ENCODE measurements at regions not wholly inside any gene's neighbourhood (a gene's known extent, or its start where the extent isn't known, plus 50 kb on each side); places are given as distances from the start of the nearest gene placed in this dataset.

DNA sequence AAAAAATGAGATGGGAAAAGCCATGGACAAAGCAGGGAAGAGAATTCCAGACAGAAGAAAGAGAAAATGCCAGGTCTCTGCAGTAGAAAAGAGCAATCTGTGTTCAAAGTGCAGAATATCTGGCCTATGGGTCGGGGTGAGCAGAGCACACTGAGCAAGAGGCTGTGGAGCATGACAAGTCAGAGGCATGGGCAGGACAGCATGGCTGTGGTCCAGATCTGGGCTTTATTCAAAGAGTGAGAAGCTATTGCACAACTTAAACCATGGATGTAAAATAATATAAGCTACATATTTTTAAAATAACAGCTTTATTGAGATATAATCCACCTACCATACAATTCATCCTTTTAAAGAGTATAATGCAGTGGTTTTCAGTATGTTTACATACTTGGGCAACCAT, 133.1 kb upstream of the SPDL1 start:
- Histone ChIP-seq H3K9me3 (replicated peaks; ENCODE audit: control insufficient read depth, insufficient read depth, low read depth, low read length) (no peaks in the 10 kb centered on the region), H3K4me2 (ENCODE audit: insufficient read depth, low read length) (no peak overlapping the region), H3K4me1 (replicated peaks in 1 of 2; ENCODE audit: control insufficient read depth in 2 of 2, insufficient read depth in 2 of 2, low read length in 2 of 2) (no peaks in the 10 kb centered on the region), H3K4me3 (no peak overlapping the region), H4K20me1 (replicated peaks; ENCODE audit: control insufficient read depth, insufficient read depth, low read length) (no peaks in the 10 kb centered on the region), H3K27ac (ENCODE audit: extremely low read depth, low read depth, low read length) (no peak overlapping the region), H3K36me3 (ENCODE audit: control insufficient read depth, insufficient read depth, low read length) (no peaks in the 10 kb centered on the region), H2AFZ (ENCODE audit: low read depth, low read length) (no peak overlapping the region), H3K9me1 (ENCODE audit: control insufficient read depth, insufficient read depth, low read length) (no peaks in the 10 kb centered on the region), H3K27me3 (ENCODE audit: control insufficient read depth in 2 of 2, insufficient read depth in 2 of 2, low read length in 2 of 2) (no peaks in the 10 kb centered on the region), H3K79me2 (ENCODE audit: control insufficient read depth, insufficient read depth, low read length) (no peaks in the 10 kb centered on the region), H3K9ac (ENCODE audit: insufficient read depth in 1 of 2, low read depth in 2 of 2, low read length in 2 of 2) (no peak overlapping the region)
- 0% methylated on average over 1 of the region's 1 CpG for WGBS (ENCODE audit: insufficient coverage, low coverage, missing lambda C conversion rate)
- in situ Hi-C loops (cut with MboI) (no loop called here), intact Hi-C loops (cut with micrococcal nuclease) (no loop called here)
- no peak for TF ChIP-seq MIER1 (IDR thresholded peaks at IDR 0.05; ENCODE audit: low read depth)
- TF ChIP-seq CEBPB (tag; IDR thresholded peaks at IDR 0.05) = peak; percentile 27; the same call in 1 of the 2 replicates
- BruUV-seq (replicated peaks) = no TSS peak
- CTCF ChIA-PET (ENCODE audit: low intra/inter-chr PET ratio) = no interaction called here
- no peak for DNase-seq (ENCODE audit: extremely low read depth in 1 of 4, low spot score in 3 of 4)
- POLR2A ChIA-PET = no interaction called here
- no peak for ATAC-seq
- no peak for FAIRE-seq

DNA sequence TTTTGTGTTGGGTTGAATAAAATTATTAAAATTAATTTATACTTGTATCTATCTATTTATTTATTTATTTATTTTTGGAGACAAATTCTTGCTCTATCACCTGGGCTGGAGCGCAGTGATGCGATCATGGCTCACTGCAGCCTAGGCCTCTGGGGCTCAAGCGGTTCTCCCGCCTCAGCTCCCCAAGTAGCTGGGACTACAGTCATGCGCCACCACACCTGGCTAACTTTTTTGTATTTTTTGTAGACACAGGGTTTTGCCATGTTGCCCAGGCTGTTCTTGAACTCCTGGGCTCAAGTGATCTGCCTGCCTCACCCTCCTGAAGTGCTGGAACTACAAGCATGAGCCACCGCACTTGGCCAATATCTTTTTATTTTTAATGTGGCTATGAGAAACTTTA, 134.7 kb upstream of the SPDL1 start:
- BruUV-seq (replicated peaks) = no TSS peak
- intact Hi-C loops (cut with micrococcal nuclease) = no loop called here
- no peak for FAIRE-seq

More for the DNA sequence above, 134.7 kb upstream of the SPDL1 start:
- no peaks in the 10 kb centered on the region for H3K27me3 ChIP-seq (ENCODE audit: control insufficient read depth in 2 of 2, insufficient read depth in 2 of 2, low read length in 2 of 2)
- no peak for ATAC-seq
- H3K36me3 ChIP-seq (ENCODE audit: control insufficient read depth, insufficient read depth, low read length) = no peaks in the 10 kb centered on the region
- ChIA-PET POLR2A (no interaction called here), CTCF (ENCODE audit: low intra/inter-chr PET ratio) (no interaction called here)
- no peak overlapping the region for H3K4me2 ChIP-seq (ENCODE audit: insufficient read depth, low read length)
- in situ Hi-C loops (cut with MboI) = no loop called here
- H3K27ac ChIP-seq (ENCODE audit: extremely low read depth, low read depth, low read length) = no peak overlapping the region
- 0% methylated on average over 6 of the region's 6 CpGs for WGBS (ENCODE audit: insufficient coverage, low coverage, missing lambda C conversion rate)
- H2AFZ ChIP-seq (ENCODE audit: low read depth, low read length) = no peak overlapping the region
- no peaks in the 10 kb centered on the region for H3K79me2 ChIP-seq (ENCODE audit: control insufficient read depth, insufficient read depth, low read length)
- no peak overlapping the region for H3K9ac ChIP-seq (ENCODE audit: insufficient read depth in 1 of 2, low read depth in 2 of 2, low read length in 2 of 2)
- H3K4me3 ChIP-seq = no peak overlapping the region
- H3K9me1 ChIP-seq (ENCODE audit: control insufficient read depth, insufficient read depth, low read length) = no peaks in the 10 kb centered on the region
- TF ChIP-seq, protein P1, sequence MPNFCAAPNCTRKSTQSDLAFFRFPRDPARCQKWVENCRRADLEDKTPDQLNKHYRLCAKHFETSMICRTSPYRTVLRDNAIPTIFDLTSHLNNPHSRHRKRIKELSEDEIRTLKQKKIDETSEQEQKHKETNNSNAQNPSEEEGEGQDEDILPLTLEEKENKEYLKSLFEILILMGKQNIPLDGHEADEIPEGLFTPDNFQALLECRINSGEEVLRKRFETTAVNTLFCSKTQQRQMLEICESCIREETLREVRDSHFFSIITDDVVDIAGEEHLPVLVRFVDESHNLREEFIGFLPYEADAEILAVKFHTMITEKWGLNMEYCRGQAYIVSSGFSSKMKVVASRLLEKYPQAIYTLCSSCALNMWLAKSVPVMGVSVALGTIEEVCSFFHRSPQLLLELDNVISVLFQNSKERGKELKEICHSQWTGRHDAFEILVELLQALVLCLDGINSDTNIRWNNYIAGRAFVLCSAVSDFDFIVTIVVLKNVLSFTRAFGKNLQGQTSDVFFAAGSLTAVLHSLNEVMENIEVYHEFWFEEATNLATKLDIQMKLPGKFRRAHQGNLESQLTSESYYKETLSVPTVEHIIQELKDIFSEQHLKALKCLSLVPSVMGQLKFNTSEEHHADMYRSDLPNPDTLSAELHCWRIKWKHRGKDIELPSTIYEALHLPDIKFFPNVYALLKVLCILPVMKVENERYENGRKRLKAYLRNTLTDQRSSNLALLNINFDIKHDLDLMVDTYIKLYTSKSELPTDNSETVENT (CRISPR knock-in tag; IDR thresholded peaks at IDR 0.05) = no peak
- TF ChIP-seq, protein P2, sequence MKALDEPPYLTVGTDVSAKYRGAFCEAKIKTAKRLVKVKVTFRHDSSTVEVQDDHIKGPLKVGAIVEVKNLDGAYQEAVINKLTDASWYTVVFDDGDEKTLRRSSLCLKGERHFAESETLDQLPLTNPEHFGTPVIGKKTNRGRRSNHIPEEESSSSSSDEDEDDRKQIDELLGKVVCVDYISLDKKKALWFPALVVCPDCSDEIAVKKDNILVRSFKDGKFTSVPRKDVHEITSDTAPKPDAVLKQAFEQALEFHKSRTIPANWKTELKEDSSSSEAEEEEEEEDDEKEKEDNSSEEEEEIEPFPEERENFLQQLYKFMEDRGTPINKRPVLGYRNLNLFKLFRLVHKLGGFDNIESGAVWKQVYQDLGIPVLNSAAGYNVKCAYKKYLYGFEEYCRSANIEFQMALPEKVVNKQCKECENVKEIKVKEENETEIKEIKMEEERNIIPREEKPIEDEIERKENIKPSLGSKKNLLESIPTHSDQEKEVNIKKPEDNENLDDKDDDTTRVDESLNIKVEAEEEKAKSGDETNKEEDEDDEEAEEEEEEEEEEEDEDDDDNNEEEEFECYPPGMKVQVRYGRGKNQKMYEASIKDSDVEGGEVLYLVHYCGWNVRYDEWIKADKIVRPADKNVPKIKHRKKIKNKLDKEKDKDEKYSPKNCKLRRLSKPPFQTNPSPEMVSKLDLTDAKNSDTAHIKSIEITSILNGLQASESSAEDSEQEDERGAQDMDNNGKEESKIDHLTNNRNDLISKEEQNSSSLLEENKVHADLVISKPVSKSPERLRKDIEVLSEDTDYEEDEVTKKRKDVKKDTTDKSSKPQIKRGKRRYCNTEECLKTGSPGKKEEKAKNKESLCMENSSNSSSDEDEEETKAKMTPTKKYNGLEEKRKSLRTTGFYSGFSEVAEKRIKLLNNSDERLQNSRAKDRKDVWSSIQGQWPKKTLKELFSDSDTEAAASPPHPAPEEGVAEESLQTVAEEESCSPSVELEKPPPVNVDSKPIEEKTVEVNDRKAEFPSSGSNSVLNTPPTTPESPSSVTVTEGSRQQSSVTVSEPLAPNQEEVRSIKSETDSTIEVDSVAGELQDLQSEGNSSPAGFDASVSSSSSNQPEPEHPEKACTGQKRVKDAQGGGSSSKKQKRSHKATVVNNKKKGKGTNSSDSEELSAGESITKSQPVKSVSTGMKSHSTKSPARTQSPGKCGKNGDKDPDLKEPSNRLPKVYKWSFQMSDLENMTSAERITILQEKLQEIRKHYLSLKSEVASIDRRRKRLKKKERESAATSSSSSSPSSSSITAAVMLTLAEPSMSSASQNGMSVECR (CRISPR knock-in tag; IDR thresholded peaks at IDR 0.05) = no peak
- H3K9me3 ChIP-seq (replicated peaks; ENCODE audit: control insufficient read depth, insufficient read depth, low read depth, low read length) = no peaks in the 10 kb centered on the region
- no peaks in the 10 kb centered on the region for H3K4me1 ChIP-seq (replicated peaks in 1 of 2; ENCODE audit: control insufficient read depth in 2 of 2, insufficient read depth in 2 of 2, low read length in 2 of 2)
- no peak for DNase-seq (ENCODE audit: extremely low read depth in 1 of 4, low spot score in 3 of 4)
- no peaks in the 10 kb centered on the region for H4K20me1 ChIP-seq (replicated peaks; ENCODE audit: control insufficient read depth, insufficient read depth, low read length)

Data from K562 (cell line).